ENCODE measurements at regions not wholly inside any gene's neighbourhood (a gene's known extent, or its start where the extent isn't known, plus 50 kb on each side); places are given as distances from the start of the nearest gene placed in this dataset.

DNA sequence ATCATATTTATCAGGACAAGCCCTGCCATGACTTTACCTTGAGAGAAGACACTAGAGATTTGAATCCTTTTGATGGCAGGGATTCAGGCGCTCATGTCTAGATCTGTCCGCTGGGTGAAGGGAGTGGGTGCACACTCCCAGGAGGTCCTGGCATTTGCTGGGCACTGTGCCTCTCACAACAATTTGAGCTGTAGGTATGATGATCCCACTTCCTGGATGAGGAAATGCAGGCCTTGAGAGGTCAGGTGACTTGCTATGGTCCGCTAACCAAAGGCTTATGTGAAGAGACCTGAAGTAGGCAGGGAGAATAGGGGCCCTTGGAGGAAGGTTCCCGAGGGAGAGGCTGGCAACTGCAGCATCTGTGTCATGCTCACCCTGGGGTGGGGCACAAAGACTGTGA is 206.1 kb downstream of the HAUS1 start:
- Mint-ChIP-seq H3K27me3 (no peaks in the 10 kb centered on the region), H3K4me3 (no peak overlapping the region), H3K36me3 (peaks cover 10% of the 10 kb centered on the region)

DNA sequence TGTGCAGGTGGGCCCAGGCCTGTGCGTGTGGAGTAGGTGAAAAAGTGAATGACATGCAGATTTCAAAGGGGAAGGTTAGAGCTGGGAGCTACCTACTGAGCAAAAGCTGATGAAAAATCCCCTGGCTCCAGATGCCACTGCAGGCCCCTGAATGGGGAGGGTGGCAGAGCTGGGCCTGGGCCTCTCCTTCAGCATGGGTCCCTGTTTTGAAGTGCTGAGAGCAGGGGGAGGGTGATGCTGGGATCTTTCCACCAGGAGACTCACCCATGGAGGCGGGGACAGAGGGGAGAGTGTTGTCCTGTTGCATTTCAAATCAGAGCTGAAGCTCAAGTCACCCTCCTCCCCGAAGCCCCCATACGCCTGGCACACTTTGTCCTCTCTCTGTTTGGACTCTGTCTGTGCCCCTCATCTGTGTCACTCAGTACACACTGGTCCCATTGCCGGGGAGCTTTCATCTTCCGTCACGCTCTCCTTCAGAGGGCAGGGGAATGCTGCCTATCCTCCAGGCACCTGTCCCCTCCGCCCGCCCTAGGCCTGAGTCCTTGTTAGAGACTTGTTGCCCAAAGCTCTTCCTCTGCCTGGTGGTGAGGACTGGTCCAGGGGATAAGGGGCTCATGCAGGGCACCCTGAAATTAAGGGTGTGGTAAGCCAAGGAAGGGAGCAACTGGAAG is 206.6 kb downstream of the HAUS1 start:
- no peak overlapping the region for H3K27ac Mint-ChIP-seq
- H3K9me3 Mint-ChIP-seq (ENCODE audit: low read depth): peaks cover 11% of the 10 kb centered on the region
- no peaks in the 10 kb centered on the region for H3K4me1 Mint-ChIP-seq (ENCODE audit: low read depth)
- H3K27me3 Mint-ChIP-seq: no peaks in the 10 kb centered on the region
- H3K36me3 Mint-ChIP-seq: peaks cover 10% of the 10 kb centered on the region
- H3K4me3 Mint-ChIP-seq: no peak overlapping the region

More for the DNA sequence above, 206.1 kb downstream of the HAUS1 start:
- Mint-ChIP-seq H3K4me1 (ENCODE audit: low read depth) (no peaks in the 10 kb centered on the region), H3K27ac (no peak overlapping the region), H3K9me3 (ENCODE audit: low read depth) (peaks cover 11% of the 10 kb centered on the region)

DNA sequence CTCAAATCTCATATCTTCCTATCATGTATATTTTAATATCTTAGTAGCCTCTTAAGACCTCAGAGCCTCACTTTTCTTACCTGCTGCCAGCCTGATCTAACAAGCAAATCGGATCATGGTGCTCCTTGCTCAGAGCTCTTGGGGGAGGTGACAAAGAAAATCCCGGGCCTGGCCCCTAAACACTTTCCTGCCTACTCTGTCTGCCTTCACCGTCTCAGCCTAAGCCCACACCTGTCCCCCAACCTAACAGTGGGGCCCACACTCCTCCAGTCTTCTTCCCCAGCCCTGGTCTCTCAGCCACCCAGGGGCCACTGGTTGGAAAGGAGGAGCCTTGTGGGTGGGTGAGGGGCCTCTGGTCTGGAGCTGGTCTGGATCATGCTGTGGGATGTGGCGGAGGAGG is 207.3 kb downstream of the HAUS1 start:
- Mint-ChIP-seq H3K4me1 (ENCODE audit: low read depth) (no peaks in the 10 kb centered on the region), H3K27ac (no peak overlapping the region), H3K27me3 (no peaks in the 10 kb centered on the region), H3K4me3 (no peak overlapping the region), H3K36me3 (peaks cover 7% of the 10 kb centered on the region), H3K9me3 (ENCODE audit: low read depth) (peaks cover 8% of the 10 kb centered on the region)

DNA sequence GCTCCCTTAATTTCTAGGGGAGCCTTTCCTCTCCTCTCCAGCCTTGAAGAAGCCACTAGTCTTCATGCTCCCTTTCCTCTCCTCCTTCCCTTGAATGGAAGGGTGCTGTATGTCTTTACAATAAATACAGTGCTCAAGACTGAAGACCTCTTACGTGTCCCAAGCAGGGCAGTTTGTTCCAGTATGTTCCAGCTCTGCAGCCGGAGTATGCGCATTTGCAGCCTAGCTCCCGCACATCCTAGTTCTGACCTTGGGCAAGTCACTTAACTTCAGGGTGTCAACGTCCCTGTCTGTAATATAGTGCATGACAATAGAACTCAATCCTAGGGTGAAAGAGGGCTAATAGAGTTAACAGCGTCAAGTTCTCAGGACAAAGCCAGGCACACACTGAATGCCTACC is 208.0 kb downstream of the HAUS1 start:
- Mint-ChIP-seq H3K36me3 (peaks cover 4% of the 10 kb centered on the region), H3K4me3 (no peak overlapping the region), H3K27me3 (no peaks in the 10 kb centered on the region), H3K27ac (no peak overlapping the region), H3K9me3 (ENCODE audit: low read depth) (peaks cover 4% of the 10 kb centered on the region), H3K4me1 (ENCODE audit: low read depth) (no peaks in the 10 kb centered on the region)

DNA sequence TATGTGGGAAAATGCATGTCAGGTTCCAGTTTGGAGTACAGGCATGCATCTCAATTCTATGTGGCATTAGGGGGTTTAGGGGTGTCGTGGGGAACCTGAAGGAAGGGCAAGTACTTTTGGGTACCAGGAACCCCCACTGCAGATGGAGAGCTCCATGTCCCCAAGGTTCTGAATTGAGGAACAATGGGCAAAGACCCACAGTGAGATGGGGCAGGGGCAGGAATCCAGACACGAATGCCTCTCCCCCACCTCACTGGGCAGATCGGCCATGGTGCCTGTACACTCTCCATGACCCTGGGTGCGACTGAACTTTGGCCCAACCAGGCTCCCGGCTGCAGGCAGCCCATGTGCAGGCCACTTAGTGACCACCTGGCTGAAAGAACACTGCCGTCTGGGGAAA is 209.3 kb downstream of the HAUS1 start:
- Mint-ChIP-seq H3K4me1 (ENCODE audit: low read depth) (no peaks in the 10 kb centered on the region), H3K36me3 (no peaks in the 10 kb centered on the region), H3K4me3 (no peak overlapping the region), H3K27ac (no peak overlapping the region), H3K9me3 (ENCODE audit: low read depth) (no peaks in the 10 kb centered on the region), H3K27me3 (no peaks in the 10 kb centered on the region)

DNA sequence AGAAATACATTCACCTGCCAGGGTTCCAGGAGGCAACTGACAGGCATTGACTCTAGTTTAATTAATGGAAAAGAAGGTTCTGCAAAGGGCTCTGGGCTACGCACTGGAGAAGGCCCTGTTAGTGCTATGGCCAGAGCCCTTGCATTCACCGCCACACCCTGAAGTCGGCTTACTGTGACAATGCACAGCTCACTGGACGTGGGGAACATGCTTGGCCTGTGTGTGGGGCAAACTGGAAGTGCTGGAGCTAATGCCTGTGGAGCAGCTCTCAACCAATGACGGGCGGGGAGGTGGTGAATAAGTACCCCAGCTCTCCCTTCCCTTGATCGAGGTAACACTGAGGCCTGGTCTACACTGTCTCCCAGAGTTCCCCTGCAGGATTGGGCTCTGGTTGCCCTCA is 209.8 kb downstream of the HAUS1 start:
- Mint-ChIP-seq H3K4me1 (ENCODE audit: low read depth) (no peaks in the 10 kb centered on the region), H3K4me3 (no peak overlapping the region), H3K27me3 (no peaks in the 10 kb centered on the region), H3K36me3 (no peaks in the 10 kb centered on the region), H3K27ac (no peak overlapping the region), H3K9me3 (ENCODE audit: low read depth) (no peaks in the 10 kb centered on the region)

DNA sequence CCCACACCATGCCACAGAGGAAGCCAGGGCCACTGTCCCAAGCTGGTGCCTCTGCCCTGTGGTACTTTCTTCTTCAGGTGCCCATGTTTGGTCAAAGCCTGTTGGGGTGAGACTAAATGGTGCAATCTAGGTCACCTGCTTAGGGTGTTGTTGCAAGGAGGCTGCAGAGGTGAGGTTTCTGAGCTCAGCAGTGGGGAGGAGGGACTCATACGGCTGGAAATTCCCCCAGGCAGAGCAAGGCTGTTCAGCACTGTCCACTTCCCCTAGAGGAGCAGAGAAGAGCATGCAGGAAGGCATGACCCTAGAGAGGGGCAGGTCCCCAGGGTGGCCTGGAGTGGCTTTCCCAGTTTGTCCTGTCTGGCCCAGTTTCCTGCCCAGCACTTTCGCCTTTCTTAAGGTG is 211.0 kb downstream of the HAUS1 start:
- Mint-ChIP-seq H3K27me3 (no peaks in the 10 kb centered on the region), H3K27ac (no peak overlapping the region), H3K36me3 (no peaks in the 10 kb centered on the region), H3K4me3 (no peak overlapping the region), H3K4me1 (ENCODE audit: low read depth) (no peaks in the 10 kb centered on the region), H3K9me3 (ENCODE audit: low read depth) (no peaks in the 10 kb centered on the region)

DNA sequence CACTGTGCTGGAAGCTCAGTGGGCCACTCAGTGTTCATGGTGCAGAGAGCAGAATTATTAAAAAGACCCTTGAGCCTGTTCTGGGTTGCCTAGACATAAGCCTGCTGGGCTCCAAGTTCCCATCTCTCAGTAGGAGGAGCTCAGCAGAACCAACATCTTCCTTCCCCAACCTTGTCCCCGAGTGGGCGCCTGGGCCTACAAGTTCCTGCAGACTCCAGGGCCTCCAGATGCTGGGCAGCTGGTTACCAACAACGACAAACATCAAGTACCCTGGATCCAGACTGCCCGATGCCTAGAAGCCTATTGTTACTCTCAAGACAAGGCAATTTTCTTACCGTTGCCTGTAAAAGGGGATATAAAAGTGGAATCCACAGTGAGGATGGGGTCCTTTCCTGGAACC is 214.2 kb downstream of the HAUS1 start:
- H3K4me1 Mint-ChIP-seq (ENCODE audit: low read depth): no peaks in the 10 kb centered on the region
- no peaks in the 10 kb centered on the region for H3K27me3 Mint-ChIP-seq
- H3K36me3 Mint-ChIP-seq: no peaks in the 10 kb centered on the region
- no peak overlapping the region for H3K27ac Mint-ChIP-seq
- no peaks in the 10 kb centered on the region for H3K9me3 Mint-ChIP-seq (ENCODE audit: low read depth)
- no peak overlapping the region for H3K4me3 Mint-ChIP-seq

DNA sequence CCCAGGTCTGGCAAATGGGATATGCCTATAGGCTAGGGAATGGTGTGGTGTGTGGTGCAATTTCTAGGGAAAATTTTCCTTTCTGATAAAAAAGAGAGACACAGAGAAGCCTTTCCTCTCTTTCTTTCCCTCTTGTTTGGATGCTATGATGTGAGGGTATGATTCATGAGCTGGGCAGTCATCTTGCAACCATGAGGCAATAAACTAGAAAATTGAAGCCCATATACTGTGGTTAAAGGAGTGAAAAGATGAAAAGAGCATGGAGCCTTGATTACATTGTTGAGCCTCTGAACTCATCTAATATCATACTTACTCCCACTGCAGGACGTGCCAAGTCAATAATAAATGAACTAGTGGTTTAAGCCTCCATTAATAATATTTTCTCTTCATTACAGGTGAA is 215.6 kb downstream of the HAUS1 start:
- Mint-ChIP-seq H3K27me3 (no peaks in the 10 kb centered on the region), H3K4me3 (no peak overlapping the region), H3K9me3 (ENCODE audit: low read depth) (no peaks in the 10 kb centered on the region), H3K36me3 (no peaks in the 10 kb centered on the region), H3K4me1 (ENCODE audit: low read depth) (no peaks in the 10 kb centered on the region), H3K27ac (no peak overlapping the region)

DNA sequence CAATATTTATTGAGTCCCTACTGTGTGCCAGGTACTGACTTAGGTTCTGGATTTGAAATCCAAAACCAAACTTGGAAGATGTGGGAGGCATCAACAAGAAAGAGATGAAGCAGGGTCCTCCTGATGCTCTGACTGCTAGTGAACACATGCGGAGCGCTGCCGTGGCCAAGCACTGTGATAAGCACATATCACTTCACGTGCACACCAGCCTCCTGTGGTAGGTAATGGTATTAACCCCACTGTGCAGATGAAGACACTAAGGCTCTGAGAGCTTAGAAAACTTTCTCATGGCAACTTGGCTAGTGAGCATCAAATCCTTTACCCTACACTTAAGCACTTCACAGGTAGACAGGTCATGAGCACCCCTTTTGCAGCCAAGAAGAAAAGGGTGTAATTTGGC is 216.1 kb downstream of the HAUS1 start:
- no peak overlapping the region for H3K27ac Mint-ChIP-seq
- no peaks in the 10 kb centered on the region for H3K4me1 Mint-ChIP-seq (ENCODE audit: low read depth)
- H3K4me3 Mint-ChIP-seq: no peak overlapping the region
- no peaks in the 10 kb centered on the region for H3K27me3 Mint-ChIP-seq
- no peaks in the 10 kb centered on the region for H3K36me3 Mint-ChIP-seq
- H3K9me3 Mint-ChIP-seq (ENCODE audit: low read depth): no peaks in the 10 kb centered on the region

DNA sequence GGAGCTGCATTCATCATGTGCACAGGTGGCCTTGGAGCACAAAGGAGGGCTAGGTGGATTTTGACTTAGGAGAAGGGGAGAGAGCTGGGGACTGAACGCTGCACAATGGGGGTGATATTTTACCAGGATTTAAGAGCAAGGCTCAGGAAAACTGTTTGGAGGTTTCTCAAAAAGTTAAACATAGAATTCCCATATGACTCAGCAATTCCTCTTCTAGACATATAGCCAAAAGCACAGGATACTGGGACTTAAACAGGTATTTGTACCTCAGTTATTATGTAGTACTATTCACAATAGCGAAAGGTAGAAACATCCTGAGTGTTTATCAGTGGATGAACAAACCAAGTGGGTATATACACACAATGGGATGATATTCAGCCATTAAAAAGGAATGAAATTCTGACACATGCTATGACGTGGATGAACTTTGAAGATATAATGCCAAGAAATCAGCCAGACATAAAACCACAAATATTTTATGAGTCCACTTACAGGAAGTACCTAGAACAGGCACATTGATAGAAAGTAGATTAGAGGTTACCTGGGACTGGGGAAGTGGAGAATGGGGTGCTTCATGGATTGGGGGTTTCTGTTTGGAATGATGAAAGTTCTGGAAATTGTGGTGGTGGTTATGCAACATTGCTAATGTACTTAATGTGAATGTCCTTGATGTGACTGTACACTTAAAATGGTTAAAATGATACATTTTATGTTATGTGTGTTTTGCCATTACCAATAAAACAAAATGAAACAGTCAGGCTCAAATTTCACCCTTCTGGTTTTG is 216.9 kb downstream of the HAUS1 start:
- Mint-ChIP-seq H3K27ac (no peak overlapping the region), H3K9me3 (ENCODE audit: low read depth) (no peaks in the 10 kb centered on the region), H3K4me3 (no peak overlapping the region)

DNA sequence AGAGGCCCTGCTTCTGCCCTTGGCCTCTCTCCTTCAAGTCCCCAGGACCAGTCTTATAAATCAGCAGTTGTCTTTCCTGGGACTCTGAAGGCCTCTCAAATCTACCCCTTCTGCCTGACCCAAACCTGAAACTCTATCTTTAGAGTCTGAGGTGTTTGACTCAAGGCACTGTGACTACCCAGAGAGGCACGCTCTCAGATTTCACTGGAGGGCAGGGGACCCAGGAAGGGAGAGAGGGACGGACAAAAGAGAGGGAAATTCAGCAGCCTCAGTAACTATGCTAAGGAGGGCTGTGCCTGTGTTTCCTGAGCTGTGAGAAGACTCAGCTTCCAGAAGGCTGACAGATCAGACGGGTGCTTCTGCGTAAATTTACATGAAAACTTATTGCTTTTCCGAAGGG is 217.8 kb downstream of the HAUS1 start:
- Mint-ChIP-seq H3K27me3 (no peaks in the 10 kb centered on the region), H3K4me3 (no peak overlapping the region), H3K9me3 (ENCODE audit: low read depth) (no peaks in the 10 kb centered on the region), H3K27ac (no peak overlapping the region), H3K36me3 (no peaks in the 10 kb centered on the region), H3K4me1 (ENCODE audit: low read depth) (no peaks in the 10 kb centered on the region)

More for the DNA sequence above, 216.9 kb downstream of the HAUS1 start:
- H3K27me3 Mint-ChIP-seq: no peaks in the 10 kb centered on the region
- H3K36me3 Mint-ChIP-seq: no peaks in the 10 kb centered on the region
- no peaks in the 10 kb centered on the region for H3K4me1 Mint-ChIP-seq (ENCODE audit: low read depth)

DNA sequence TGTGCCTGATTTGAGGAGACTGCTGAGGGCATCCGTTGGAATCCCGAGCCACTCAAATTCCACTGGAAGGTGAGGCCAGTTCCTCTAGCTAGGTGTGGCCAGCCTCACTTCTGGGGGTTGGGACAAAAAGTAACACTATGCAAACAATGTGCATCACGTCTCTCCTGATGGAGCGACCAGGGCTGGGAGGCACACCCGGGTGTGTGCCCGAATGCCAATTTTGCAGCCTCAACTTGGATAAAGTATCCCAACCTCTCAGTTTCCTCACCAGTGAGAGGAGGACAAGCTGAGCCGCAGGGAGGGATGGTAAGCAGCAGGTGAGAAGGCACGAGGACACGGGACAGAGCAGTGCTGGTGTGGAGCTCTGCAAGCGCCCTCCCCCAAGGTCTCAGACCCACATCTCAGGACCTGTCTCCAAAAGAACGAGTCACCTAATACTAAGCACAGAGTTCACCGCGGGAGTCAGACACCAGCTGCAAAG is 218.3 kb downstream of the HAUS1 start:
- no peak overlapping the region for H3K4me3 Mint-ChIP-seq
- no peaks in the 10 kb centered on the region for H3K9me3 Mint-ChIP-seq (ENCODE audit: low read depth)
- no peaks in the 10 kb centered on the region for H3K36me3 Mint-ChIP-seq
- H3K27ac Mint-ChIP-seq: no peak overlapping the region
- H3K27me3 Mint-ChIP-seq: no peaks in the 10 kb centered on the region
- H3K4me1 Mint-ChIP-seq (ENCODE audit: low read depth): no peaks in the 10 kb centered on the region

DNA sequence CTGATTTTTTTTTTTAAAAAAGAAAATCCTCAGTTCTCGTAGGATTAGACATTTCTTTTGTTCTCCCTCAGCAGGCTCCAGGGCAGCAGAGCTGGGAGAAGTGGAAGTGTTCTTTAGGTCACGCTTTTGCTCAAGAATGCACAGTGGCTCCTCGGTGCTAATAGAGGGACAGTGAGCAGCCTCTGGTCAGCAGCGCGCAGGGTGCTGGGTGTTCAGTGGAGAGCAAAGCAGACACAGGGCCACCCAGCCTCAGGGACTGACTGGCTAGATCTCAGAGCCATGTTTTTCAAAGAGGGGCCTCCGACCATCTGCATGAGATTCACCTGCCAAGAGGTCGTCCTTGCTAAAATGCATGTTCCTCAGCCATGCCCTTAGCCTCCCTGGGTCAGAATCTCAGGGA is 218.8 kb downstream of the HAUS1 start:
- Mint-ChIP-seq H3K4me3 (no peak overlapping the region), H3K9me3 (ENCODE audit: low read depth) (no peaks in the 10 kb centered on the region), H3K36me3 (no peaks in the 10 kb centered on the region), H3K27me3 (no peaks in the 10 kb centered on the region), H3K27ac (no peak overlapping the region), H3K4me1 (ENCODE audit: low read depth) (no peaks in the 10 kb centered on the region)

DNA sequence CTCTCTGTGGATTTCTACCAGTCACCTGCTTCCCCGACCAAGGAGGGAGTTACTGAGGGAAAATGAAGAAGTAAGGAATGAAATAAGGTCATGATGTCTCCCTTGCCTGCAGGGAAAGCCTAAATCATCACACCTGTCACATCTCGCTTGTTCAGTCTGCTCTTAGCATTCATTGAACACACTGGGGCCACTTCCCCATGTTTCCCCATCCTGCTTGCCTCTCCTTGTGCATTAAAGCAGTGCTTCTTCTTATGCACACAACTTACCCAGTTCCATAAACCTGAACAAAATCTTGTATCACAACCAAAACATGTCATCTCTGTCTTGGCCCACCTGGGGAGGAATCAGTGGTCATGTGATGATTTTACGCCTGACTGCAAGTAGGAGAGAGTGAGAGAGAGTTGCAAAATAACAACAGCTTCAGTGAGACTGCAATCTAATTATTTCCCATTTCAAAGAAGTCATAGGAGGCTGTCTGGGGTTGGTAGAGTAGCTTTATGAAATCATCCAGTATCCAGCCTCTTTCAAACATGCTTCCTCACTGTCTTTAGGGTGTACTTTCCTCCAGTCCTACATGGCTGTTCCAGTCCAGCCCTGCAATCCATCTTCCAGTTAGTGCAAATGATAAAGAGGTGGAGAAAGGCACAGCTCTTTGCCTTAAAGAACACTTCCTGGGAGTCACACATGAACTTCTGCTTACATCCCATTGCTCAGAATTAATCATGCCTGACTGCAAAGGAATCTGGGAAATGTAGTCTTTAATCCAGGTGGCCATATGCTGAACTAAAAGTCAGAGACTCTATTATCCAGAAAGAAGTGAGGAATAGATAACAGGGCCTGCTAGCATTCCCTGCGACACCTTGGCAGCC is 220.1 kb downstream of the HAUS1 start:
- no peaks in the 10 kb centered on the region for H3K4me1 Mint-ChIP-seq (ENCODE audit: low read depth)
- H3K4me3 Mint-ChIP-seq: no peak overlapping the region
- no peaks in the 10 kb centered on the region for H3K36me3 Mint-ChIP-seq
- H3K27me3 Mint-ChIP-seq: no peaks in the 10 kb centered on the region
- no peak overlapping the region for H3K27ac Mint-ChIP-seq
- no peaks in the 10 kb centered on the region for H3K9me3 Mint-ChIP-seq (ENCODE audit: low read depth)

All from activated naive CD8-positive, alpha-beta T cell (primary cell).